ENCODE measurements at regions not wholly inside any gene's neighbourhood (a gene's known extent, or its start where the extent isn't known, plus 50 kb on each side); places are given as distances from the start of the nearest gene placed in this dataset.

DNA sequence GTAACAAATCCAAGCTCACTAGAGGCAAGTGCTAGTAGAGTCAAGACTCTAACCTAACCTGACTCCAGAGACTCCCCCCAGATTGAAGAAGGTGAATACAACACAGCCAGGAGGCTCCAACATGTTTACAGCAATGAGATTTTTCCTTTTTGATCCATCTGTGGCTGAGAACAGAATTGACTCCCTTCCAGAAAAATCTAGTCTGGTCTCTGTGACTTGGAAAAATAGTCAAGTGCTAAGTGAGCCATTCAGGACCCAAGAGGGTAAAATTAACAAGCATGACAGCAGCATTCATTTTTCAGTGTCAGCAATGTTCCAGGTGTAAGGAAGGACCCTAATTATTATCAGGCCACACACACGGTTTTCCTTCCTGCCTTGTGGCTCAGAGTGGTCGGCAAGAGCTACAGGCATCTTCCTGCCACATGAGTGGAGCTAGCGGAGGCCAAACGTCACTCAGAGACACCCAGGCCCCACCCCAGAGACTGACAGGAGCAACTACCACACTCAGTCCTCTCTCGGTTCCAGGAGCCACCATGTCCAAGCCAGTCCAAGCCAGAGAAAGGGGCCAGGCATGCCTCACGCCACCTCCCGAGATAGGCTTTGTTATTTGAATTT, 395.1 kb downstream of the FOXO1 start:
- peak in 1 of 8 experiments; percentile 9 for ATAC-seq (replicated peaks in 6 of 8)
- WGBS, 10 experiments: 20 to 75% (median 49%) methylated on average over 1 to 4 of the region's 7 CpGs; no CpG with 5 or more reads in 6 of the 10 experiments
- no peak overlapping the region for H3K4me3 ChIP-seq
- peaks cover 0 to 4% of the 10 kb centered on the region in 2 donors for H3K4me1 ChIP-seq (replicated peaks in 1 of 2)
- no peak overlapping the region for H3K27ac ChIP-seq
- in situ Hi-C loops (cut with MboI; ENCODE audit: low pct_unique_long_range_greater_than_20kb in 2 of 9, low sequenced_read_pairs in 9 of 9, unreplicated experiment in 9 of 9): no loop called here

GRCh38 chr13:40271931-40272775, 394.3 kb downstream of the FOXO1 start:
- WGBS, 10 experiments: 0 to 100% (median 62%) methylated on average over 1 to 5 of the region's 5 CpGs; no CpG with 5 or more reads in 3 of the 10 experiments
- no peak overlapping the region for H3K4me3 ChIP-seq
- peak in 3 of 8 experiments; percentile 46 to 54 (median 51) for ATAC-seq (replicated peaks in 6 of 8)
- in situ Hi-C loops (cut with MboI; ENCODE audit: low pct_unique_long_range_greater_than_20kb in 2 of 9, low sequenced_read_pairs in 9 of 9, unreplicated experiment in 9 of 9): no loop called here
- H3K4me1 ChIP-seq (replicated peaks in 1 of 2): peaks cover 0 to 4% of the 10 kb centered on the region in 2 donors
- no peak overlapping the region for H3K27ac ChIP-seq

- in situ Hi-C loops (cut with MboI; ENCODE audit: low pct_unique_long_range_greater_than_20kb in 2 of 9, low sequenced_read_pairs in 9 of 9, unreplicated experiment in 9 of 9): no loop called here
- 58 to 100% (median 90%) methylated on average over 1 to 4 of the region's 4 CpGs; no CpG with 5 or more reads in 2 of the 10 experiments for WGBS, 10 experiments
- H3K4me3 ChIP-seq: no peak overlapping the region
- peaks cover 0 to 4% of the 10 kb centered on the region in 2 donors for H3K4me1 ChIP-seq (replicated peaks in 1 of 2)
- ATAC-seq (replicated peaks in 6 of 8): no peak
- no peak overlapping the region for H3K27ac ChIP-seq
Observed at GRCh38 chr13:40272776-40273139, 393.7 kb downstream of the FOXO1 start.

DNA sequence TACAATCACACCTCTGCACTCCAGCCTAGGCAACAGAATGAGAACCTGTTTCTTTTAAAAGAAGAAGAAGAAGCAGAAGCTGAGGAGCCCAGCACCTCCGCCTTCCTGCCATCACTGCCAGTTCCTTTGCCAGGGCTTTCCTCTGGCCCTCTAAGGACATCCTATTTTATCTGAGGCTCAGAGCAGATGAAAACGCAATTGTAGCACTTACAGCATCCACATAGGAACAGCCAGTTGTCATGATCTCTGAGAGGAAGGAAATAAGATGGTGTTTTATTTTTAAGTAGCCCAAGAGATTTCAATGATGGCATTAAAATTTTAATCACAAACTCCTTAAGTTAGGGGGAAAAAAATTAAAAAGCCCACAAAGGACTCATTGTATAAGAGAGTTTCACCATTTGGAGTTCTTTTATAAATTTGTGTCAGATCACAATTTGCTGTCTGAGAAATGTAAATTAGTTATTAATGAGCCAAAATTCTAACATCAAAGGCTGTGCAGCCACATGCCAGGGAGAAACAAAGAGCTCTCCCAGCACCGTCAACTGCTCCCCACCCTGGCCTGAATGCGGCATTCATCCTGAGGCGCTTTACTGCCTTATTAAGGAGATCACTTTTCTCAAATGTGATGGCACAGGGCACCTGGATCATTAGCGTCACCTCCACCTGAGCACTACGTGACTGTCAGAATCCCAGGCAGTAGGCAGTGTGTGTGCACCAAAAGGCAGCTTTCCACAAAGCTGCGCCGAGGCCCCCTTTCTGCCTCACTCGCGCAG, 393.0 kb downstream of the FOXO1 start:
- peaks cover 0 to 3% of the 10 kb centered on the region in 2 donors for H3K4me1 ChIP-seq (replicated peaks in 1 of 2)
- H3K4me3 ChIP-seq: no peak overlapping the region
- WGBS, 10 experiments: 85 to 100% (median 89%) methylated on average over 2 to 11 of the region's 11 CpGs; no CpG with 5 or more reads in 4 of the 10 experiments
- H3K27ac ChIP-seq: no peak overlapping the region
- in situ Hi-C loops (cut with MboI; ENCODE audit: low pct_unique_long_range_greater_than_20kb in 2 of 9, low sequenced_read_pairs in 9 of 9, unreplicated experiment in 9 of 9): no loop called here
- no peak for ATAC-seq (replicated peaks in 6 of 8)

DNA sequence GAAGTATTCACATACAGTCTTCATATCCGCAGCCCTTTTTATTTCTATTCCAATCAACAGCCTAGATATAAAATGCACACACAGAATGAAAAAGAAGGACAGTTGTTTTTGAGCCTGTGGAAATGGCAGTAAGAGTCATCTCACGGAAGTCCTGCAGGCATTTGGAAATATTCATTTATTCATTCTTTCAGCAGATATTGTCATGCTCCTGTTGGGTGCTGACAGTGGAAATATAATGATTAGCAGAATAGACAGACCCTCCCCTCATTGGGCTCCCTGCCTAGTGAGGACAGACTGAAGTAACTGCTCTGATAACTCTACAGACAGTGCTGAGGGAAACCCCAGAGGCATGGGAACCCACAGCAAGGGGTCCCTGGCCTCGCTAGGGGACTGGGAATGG, 392.3 kb downstream of the FOXO1 start:
- peak in 3 of 8 experiments; percentile 11 to 77 (median 74) for ATAC-seq (replicated peaks in 6 of 8)
- Histone ChIP-seq H3K27ac (no peak overlapping the region), H3K4me3 (no peak overlapping the region), H3K4me1 (replicated peaks in 1 of 2) (no peaks in the 10 kb centered on the region)
- in situ Hi-C loops (cut with MboI; ENCODE audit: low pct_unique_long_range_greater_than_20kb in 2 of 9, low sequenced_read_pairs in 9 of 9, unreplicated experiment in 9 of 9): no loop called here
- 50 to 100% (median 91%) methylated on average over 1 to 3 of the region's 3 CpGs; no CpG with 5 or more reads in 3 of the 10 experiments for WGBS, 10 experiments

- Histone ChIP-seq H3K27ac (no peak overlapping the region), H3K4me3 (no peak overlapping the region), H3K4me1 (replicated peaks in 1 of 2) (no peaks in the 10 kb centered on the region)
- ATAC-seq (replicated peaks in 6 of 8): no peak
- 62 to 100% (median 89%) methylated on average over 1 to 4 of the region's 4 CpGs; no CpG with 5 or more reads in 1 of the 10 experiments for WGBS, 10 experiments
- in situ Hi-C loops (cut with MboI; ENCODE audit: low pct_unique_long_range_greater_than_20kb in 2 of 9, low sequenced_read_pairs in 9 of 9, unreplicated experiment in 9 of 9): no loop called here
Observed at GRCh38 chr13:40275155-40275554, 391.3 kb downstream of the FOXO1 start.

GRCh38 chr13:40275636-40276035, 390.8 kb downstream of the FOXO1 start:
- Histone ChIP-seq H3K27ac (no peak overlapping the region), H3K4me3 (no peak overlapping the region), H3K4me1 (replicated peaks in 1 of 2) (no peaks in the 10 kb centered on the region)
- in situ Hi-C loops (cut with MboI; ENCODE audit: low pct_unique_long_range_greater_than_20kb in 2 of 9, low sequenced_read_pairs in 9 of 9, unreplicated experiment in 9 of 9): no loop called here
- ATAC-seq (replicated peaks in 6 of 8): no peak
- 33 to 90% (median 67%) methylated on average over 1 to 3 of the region's 3 CpGs; no CpG with 5 or more reads in 1 of the 10 experiments for WGBS, 10 experiments

DNA sequence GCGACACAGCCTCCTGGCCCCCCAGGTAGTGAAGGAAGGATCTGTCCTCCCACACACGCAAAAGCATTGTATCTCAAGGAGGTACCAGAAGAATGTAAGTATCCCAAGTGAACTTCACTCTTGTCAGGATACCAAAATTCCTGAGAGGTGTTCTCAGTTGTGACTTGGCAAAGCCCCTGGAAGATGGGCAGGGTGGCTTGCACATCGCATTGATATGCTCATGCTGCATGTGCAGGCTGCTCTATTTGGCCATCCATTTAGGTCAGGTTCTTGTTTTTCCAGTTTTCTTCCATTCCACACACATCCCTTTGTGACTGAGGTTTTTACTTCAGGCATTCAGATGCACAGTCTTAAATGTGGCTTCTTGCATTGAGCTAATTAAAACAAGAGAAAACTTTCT, 382.8 kb downstream of the FOXO1 start:
- H3K27ac ChIP-seq: no peak overlapping the region
- no peaks in the 10 kb centered on the region for H3K4me1 ChIP-seq (replicated peaks in 1 of 2)
- H3K4me3 ChIP-seq: no peak overlapping the region
- in situ Hi-C loops (cut with MboI; ENCODE audit: low pct_unique_long_range_greater_than_20kb in 2 of 9, low sequenced_read_pairs in 9 of 9, unreplicated experiment in 9 of 9): no loop called here
- WGBS, 10 experiments: 0 to 100% (median 87%) methylated on average over 1 to 3 of the region's 3 CpGs; no CpG with 5 or more reads in 4 of the 10 experiments
- ATAC-seq (replicated peaks in 6 of 8): no peak

DNA sequence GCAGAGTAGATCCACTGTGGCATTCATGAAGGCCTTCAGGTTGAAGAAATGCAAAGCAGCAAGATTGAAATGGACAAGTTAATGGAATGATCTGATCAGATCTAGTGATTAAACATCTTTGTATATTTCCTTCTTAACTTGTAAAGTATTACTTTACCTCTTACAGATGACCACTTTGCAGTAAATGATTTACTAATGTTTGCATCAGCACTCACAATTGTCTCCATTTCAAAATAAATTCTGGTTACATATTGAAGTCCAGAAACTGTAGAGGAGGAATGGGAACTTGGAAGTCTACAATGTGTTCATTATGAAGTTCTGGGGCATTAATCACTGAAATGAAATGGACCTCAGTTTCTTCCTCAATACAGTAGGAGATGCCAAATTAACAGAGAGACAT, 380.8 kb downstream of the FOXO1 start:
- ATAC-seq (replicated peaks in 6 of 8): no peak
- Histone ChIP-seq H3K4me3 (no peak overlapping the region), H3K27ac (no peak overlapping the region), H3K4me1 (replicated peaks in 1 of 2) (no peaks in the 10 kb centered on the region)
- in situ Hi-C loops (cut with MboI; ENCODE audit: low pct_unique_long_range_greater_than_20kb in 2 of 9, low sequenced_read_pairs in 9 of 9, unreplicated experiment in 9 of 9): no loop called here

DNA sequence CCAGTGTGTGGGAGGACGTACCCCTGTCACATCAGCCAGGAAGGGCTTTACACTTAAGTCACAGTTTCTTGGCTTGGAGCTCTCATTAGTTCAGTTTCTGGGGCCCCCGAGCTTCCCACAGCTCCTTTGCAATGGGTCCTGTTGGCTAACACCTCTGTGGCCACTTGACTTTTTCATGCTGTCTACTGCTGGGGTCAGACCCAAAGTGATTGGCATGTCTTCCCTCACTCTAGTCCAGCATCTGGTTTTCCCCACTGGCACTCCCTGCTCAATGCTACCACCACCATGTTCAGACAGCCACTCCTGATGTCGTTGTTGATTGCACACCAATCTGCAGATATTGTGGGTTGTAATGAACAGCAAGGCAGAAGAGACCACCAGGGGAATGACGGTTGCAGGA, 379.0 kb downstream of the FOXO1 start:
- Histone ChIP-seq H3K4me1 (replicated peaks in 1 of 2) (no peaks in the 10 kb centered on the region), H3K4me3 (no peak overlapping the region), H3K27ac (no peak overlapping the region)
- WGBS, 10 experiments: 60 to 73% (median 71%) methylated on average over 1 to 3 of the region's 4 CpGs; no CpG with 5 or more reads in 7 of the 10 experiments
- in situ Hi-C loops (cut with MboI; ENCODE audit: low pct_unique_long_range_greater_than_20kb in 2 of 9, low sequenced_read_pairs in 9 of 9, unreplicated experiment in 9 of 9): no loop called here
- no peak for ATAC-seq (replicated peaks in 6 of 8)

- in situ Hi-C loops (cut with MboI; ENCODE audit: low pct_unique_long_range_greater_than_20kb in 2 of 9, low sequenced_read_pairs in 9 of 9, unreplicated experiment in 9 of 9): no loop called here
- H3K4me3 ChIP-seq: no peak overlapping the region
- H3K27ac ChIP-seq: no peak overlapping the region
- H3K4me1 ChIP-seq (replicated peaks in 1 of 2): no peaks in the 10 kb centered on the region
- no peak for ATAC-seq (replicated peaks in 6 of 8)
- 39 to 95% (median 58%) methylated on average over 1 to 4 of the region's 4 CpGs; no CpG with 5 or more reads in 2 of the 10 experiments for WGBS, 10 experiments
Observed at GRCh38 chr13:40288259-40288658, 378.2 kb downstream of the FOXO1 start.

DNA sequence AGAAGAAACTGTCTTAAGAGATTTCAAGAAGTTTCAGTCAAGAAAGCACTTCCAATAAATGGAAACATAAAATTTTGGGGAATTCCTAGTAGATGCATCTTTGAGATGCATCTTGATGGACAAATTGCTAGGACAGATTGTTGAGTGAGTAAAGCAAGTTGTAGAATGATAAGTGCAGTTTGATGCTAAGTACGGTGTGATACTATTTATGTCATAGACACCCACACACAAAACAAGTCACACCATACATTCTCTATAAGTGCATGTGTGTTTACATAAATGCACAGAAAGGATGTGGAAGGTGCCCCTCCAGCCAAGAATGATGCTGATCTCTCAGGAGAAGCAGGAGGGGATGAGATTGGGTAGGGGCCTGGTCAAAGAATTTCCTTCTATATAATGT, 375.7 kb downstream of the FOXO1 start:
- in situ Hi-C loops (cut with MboI; ENCODE audit: low pct_unique_long_range_greater_than_20kb in 2 of 9, low sequenced_read_pairs in 9 of 9, unreplicated experiment in 9 of 9): no loop called here
- no peak for ATAC-seq (replicated peaks in 6 of 8)
- Histone ChIP-seq H3K4me3 (no peak overlapping the region), H3K27ac (no peak overlapping the region), H3K4me1 (replicated peaks in 1 of 2) (no peaks in the 10 kb centered on the region)
- 43 to 100% (median 100%) methylated on average over 1 of the region's 1 CpG; no CpG with 5 or more reads in 5 of the 10 experiments for WGBS, 10 experiments

GRCh38 chr13:40292108-40292507, 374.3 kb downstream of the FOXO1 start:
- H3K4me3 ChIP-seq: no peak overlapping the region
- no peak overlapping the region for H3K27ac ChIP-seq
- no peak for ATAC-seq (replicated peaks in 6 of 8)
- H3K4me1 ChIP-seq (replicated peaks in 1 of 2): no peaks in the 10 kb centered on the region
- 40 to 100% (median 87%) methylated on average over 1 to 5 of the region's 5 CpGs; no CpG with 5 or more reads in 1 of the 10 experiments for WGBS, 10 experiments
- in situ Hi-C loops (cut with MboI; ENCODE audit: low pct_unique_long_range_greater_than_20kb in 2 of 9, low sequenced_read_pairs in 9 of 9, unreplicated experiment in 9 of 9): no loop called here

Data from motor neuron (in vitro differentiated cells).